Gastroesophageal sphincter (tissue), 3 donors: ENCODE measurements at regions not wholly inside any gene's neighbourhood (a gene's known extent, or its start where the extent isn't known, plus 50 kb on each side); places are given as distances from the start of the nearest gene placed in this dataset.

ENCODE experiments used
- CTCF ChIP-seq, 4 experiments: fragments of 200-600 bp in 2 of 4; fragments of 450-650 bp in 2 of 4; sonication (generic) in 1 of 4; IDR thresholded peaks; one replicate each; pipeline ENCODE4 v1.5.1; 2017 to 2019; ENCODE audit warnings: antibody characterized with exemption in 4 of 4, mild to moderate bottlenecking in 2 of 4, moderate library complexity in 2 of 4
- EP300 ChIP-seq: sonication (generic); formaldehyde crosslinking; IDR thresholded peaks from one replicate; pipeline ENCODE4 v1.6.1; 2017; ENCODE audit warnings: antibody characterized with exemption, mild to moderate bottlenecking
- POLR2A ChIP-seq, 2 donors: fragments of 450-650 bp; IDR thresholded peaks; one replicate each; pipeline ENCODE4 v1.6.1; 2017; ENCODE audit warnings: antibody characterized with exemption in 2 of 2, mild to moderate bottlenecking in 2 of 2, moderate library complexity in 1 of 2
- POLR2AphosphoS5 ChIP-seq: sonication (generic); formaldehyde crosslinking; IDR thresholded peaks from one replicate; pipeline ENCODE4 v1.6.1; 2017; ENCODE audit warnings: antibody characterized with exemption

GRCh38 chr12:47023953-47024352 is 55.5 kb upstream of the PCED1B start:
- no peak for TF ChIP-seq POLR2AphosphoS5
- TF ChIP-seq CTCF (IDR thresholded peaks at IDR 0.05), result no peak
- TF ChIP-seq POLR2A (IDR thresholded peaks at IDR 0.05), result no peak
- TF ChIP-seq EP300, result no peak
